ENCODE measurements at regions not wholly inside any gene's neighbourhood (a gene's known extent, or its start where the extent isn't known, plus 50 kb on each side); places are given as distances from the start of the nearest gene placed in this dataset.

GRCh38 chr14:99043756-99044155, 228.2 kb downstream of the BCL11B start:
- H3K4me1 Mint-ChIP-seq (ENCODE audit: low read depth): no peaks in the 10 kb centered on the region
- H3K4me3 Mint-ChIP-seq: no peak overlapping the region
- H3K9me3 Mint-ChIP-seq: peaks cover 10% of the 10 kb centered on the region

GRCh38 chr14:99047441-99048031, 224.5 kb downstream of the BCL11B start:
- H3K4me1 Mint-ChIP-seq (ENCODE audit: low read depth): no peaks in the 10 kb centered on the region
- DNase-seq (ENCODE audit: low spot score): no peak

More at GRCh38 chr14:99043756-99044155, 228.2 kb downstream of the BCL11B start:
- no peak for DNase-seq (ENCODE audit: low spot score)
- Mint-ChIP-seq H3K36me3 (ENCODE audit: low read depth) (no peaks in the 10 kb centered on the region), H3K27me3 (ENCODE audit: insufficient read depth) (peaks cover 4% of the 10 kb centered on the region), H3K27ac (no peak overlapping the region)
- intact Hi-C loops (cut with micrococcal nuclease): no loop called here

GRCh38 chr14:99050309-99050708, 221.7 kb downstream of the BCL11B start:
- no peak overlapping the region for H3K27ac Mint-ChIP-seq

More at GRCh38 chr14:99047441-99048031, 224.5 kb downstream of the BCL11B start:
- Mint-ChIP-seq H3K4me3 (no peak overlapping the region), H3K27ac (no peak overlapping the region), H3K36me3 (ENCODE audit: low read depth) (peaks cover under 1% of the 10 kb centered on the region), H3K9me3 (peaks cover 31% of the 10 kb centered on the region), H3K27me3 (ENCODE audit: insufficient read depth) (peaks cover 3% of the 10 kb centered on the region)
- intact Hi-C loops (cut with micrococcal nuclease): no loop called here

GRCh38 chr14:99052467-99052866, 219.5 kb downstream of the BCL11B start:
- peaks cover 5% of the 10 kb centered on the region for H3K36me3 Mint-ChIP-seq (ENCODE audit: low read depth)
- intact Hi-C loops (cut with micrococcal nuclease): loop anchor here (10.0 kb wide), 1 partner anchor 118 kb away; no protein-coding TSS in a partner anchor
- H3K4me3 Mint-ChIP-seq: no peak overlapping the region
- no peak overlapping the region for H3K27ac Mint-ChIP-seq
- H3K9me3 Mint-ChIP-seq: peaks cover 39% of the 10 kb centered on the region
- DNase-seq (ENCODE audit: low spot score): no peak
- H3K27me3 Mint-ChIP-seq (ENCODE audit: insufficient read depth): no peaks in the 10 kb centered on the region
- H3K4me1 Mint-ChIP-seq (ENCODE audit: low read depth): no peaks in the 10 kb centered on the region

More at GRCh38 chr14:99050309-99050708, 221.7 kb downstream of the BCL11B start:
- DNase-seq (ENCODE audit: low spot score): no peak
- H3K9me3 Mint-ChIP-seq: peaks cover 31% of the 10 kb centered on the region
- no peak overlapping the region for H3K4me3 Mint-ChIP-seq
- peaks cover 3% of the 10 kb centered on the region for H3K36me3 Mint-ChIP-seq (ENCODE audit: low read depth)
- H3K27me3 Mint-ChIP-seq (ENCODE audit: insufficient read depth): no peaks in the 10 kb centered on the region
- intact Hi-C loops (cut with micrococcal nuclease): loop anchor here (10.0 kb wide), 1 partner anchor 116 kb away; no protein-coding TSS in a partner anchor
- no peaks in the 10 kb centered on the region for H3K4me1 Mint-ChIP-seq (ENCODE audit: low read depth)

GRCh38 chr14:99055019-99055418, 217.0 kb downstream of the BCL11B start:
- intact Hi-C loops (cut with micrococcal nuclease): loop anchor here (10.0 kb wide), 1 partner anchor 120 kb away; no protein-coding TSS in a partner anchor
- no peaks in the 10 kb centered on the region for H3K27me3 Mint-ChIP-seq (ENCODE audit: insufficient read depth)
- DNase-seq (ENCODE audit: low spot score): no peak

GRCh38 chr14:99055816-99056215, 216.2 kb downstream of the BCL11B start:
- Mint-ChIP-seq H3K4me1 (ENCODE audit: low read depth) (no peaks in the 10 kb centered on the region), H3K27ac (no peak overlapping the region), H3K4me3 (no peak overlapping the region), H3K36me3 (ENCODE audit: low read depth) (peaks cover 5% of the 10 kb centered on the region), H3K27me3 (ENCODE audit: insufficient read depth) (no peaks in the 10 kb centered on the region), H3K9me3 (peaks cover 32% of the 10 kb centered on the region)
- peak; percentile 21 for DNase-seq (ENCODE audit: low spot score)
- intact Hi-C loops (cut with micrococcal nuclease): loop anchor here (10.0 kb wide), 1 partner anchor 121 kb away; no protein-coding TSS in a partner anchor

More at GRCh38 chr14:99055019-99055418, 217.0 kb downstream of the BCL11B start:
- no peak overlapping the region for H3K27ac Mint-ChIP-seq
- H3K4me1 Mint-ChIP-seq (ENCODE audit: low read depth): no peaks in the 10 kb centered on the region
- H3K4me3 Mint-ChIP-seq: no peak overlapping the region
- peaks cover 39% of the 10 kb centered on the region for H3K9me3 Mint-ChIP-seq
- peaks cover 5% of the 10 kb centered on the region for H3K36me3 Mint-ChIP-seq (ENCODE audit: low read depth)

- no peaks in the 10 kb centered on the region for H3K4me1 Mint-ChIP-seq (ENCODE audit: low read depth)
- intact Hi-C loops (cut with micrococcal nuclease): loop anchor here (10.0 kb wide), 1 partner anchor 123 kb away; no protein-coding TSS in a partner anchor
- H3K9me3 Mint-ChIP-seq: peaks cover 17% of the 10 kb centered on the region
- peaks cover 4% of the 10 kb centered on the region for H3K36me3 Mint-ChIP-seq (ENCODE audit: low read depth)
- H3K27me3 Mint-ChIP-seq (ENCODE audit: insufficient read depth): no peaks in the 10 kb centered on the region
- H3K4me3 Mint-ChIP-seq: no peak overlapping the region
- DNase-seq (ENCODE audit: low spot score): no peak
- H3K27ac Mint-ChIP-seq: no peak overlapping the region
These were observed 214.4 kb downstream of the BCL11B start for GRCh38 chr14:99057576-99058083.

- no peaks in the 10 kb centered on the region for H3K27me3 Mint-ChIP-seq (ENCODE audit: insufficient read depth)
- H3K27ac Mint-ChIP-seq: no peak overlapping the region
- no peaks in the 10 kb centered on the region for H3K4me1 Mint-ChIP-seq (ENCODE audit: low read depth)
- no peak for DNase-seq (ENCODE audit: low spot score)
- H3K9me3 Mint-ChIP-seq: peaks cover 12% of the 10 kb centered on the region
- H3K4me3 Mint-ChIP-seq: no peak overlapping the region
- peaks cover 4% of the 10 kb centered on the region for H3K36me3 Mint-ChIP-seq (ENCODE audit: low read depth)
- intact Hi-C loops (cut with micrococcal nuclease): loop anchor here (10.0 kb wide), 1 partner anchor 124 kb away; no protein-coding TSS in a partner anchor
These were observed 213.5 kb downstream of the BCL11B start for GRCh38 chr14:99058542-99058941.

- Mint-ChIP-seq H3K27ac (no peak overlapping the region), H3K4me3 (no peak overlapping the region), H3K9me3 (peaks cover under 1% of the 10 kb centered on the region), H3K4me1 (ENCODE audit: low read depth) (no peaks in the 10 kb centered on the region), H3K27me3 (ENCODE audit: insufficient read depth) (no peaks in the 10 kb centered on the region), H3K36me3 (ENCODE audit: low read depth) (no peaks in the 10 kb centered on the region)
- intact Hi-C loops (cut with micrococcal nuclease): no loop called here
- DNase-seq (ENCODE audit: low spot score): no peak
These were observed 209.8 kb downstream of the BCL11B start for GRCh38 chr14:99062216-99062615.

- no peaks in the 10 kb centered on the region for H3K9me3 Mint-ChIP-seq
- no peak for DNase-seq (ENCODE audit: low spot score)
- no peaks in the 10 kb centered on the region for H3K27me3 Mint-ChIP-seq (ENCODE audit: insufficient read depth)
- H3K4me3 Mint-ChIP-seq: no peak overlapping the region
- no peaks in the 10 kb centered on the region for H3K36me3 Mint-ChIP-seq (ENCODE audit: low read depth)
- H3K27ac Mint-ChIP-seq: no peak overlapping the region
- no peaks in the 10 kb centered on the region for H3K4me1 Mint-ChIP-seq (ENCODE audit: low read depth)
- intact Hi-C loops (cut with micrococcal nuclease): no loop called here
These were observed 209.1 kb downstream of the BCL11B start for GRCh38 chr14:99062772-99063418.

GRCh38 chr14:99063620-99064225, 208.3 kb downstream of the BCL11B start:
- no peaks in the 10 kb centered on the region for H3K9me3 Mint-ChIP-seq
- intact Hi-C loops (cut with micrococcal nuclease): no loop called here
- H3K4me1 Mint-ChIP-seq (ENCODE audit: low read depth): no peaks in the 10 kb centered on the region
- H3K27ac Mint-ChIP-seq: no peak overlapping the region
- H3K27me3 Mint-ChIP-seq (ENCODE audit: insufficient read depth): no peaks in the 10 kb centered on the region
- DNase-seq (ENCODE audit: low spot score): no peak
- H3K36me3 Mint-ChIP-seq (ENCODE audit: low read depth): no peaks in the 10 kb centered on the region
- H3K4me3 Mint-ChIP-seq: no peak overlapping the region

GRCh38 chr14:99064262-99064954, 207.6 kb downstream of the BCL11B start:
- no peaks in the 10 kb centered on the region for H3K27me3 Mint-ChIP-seq (ENCODE audit: insufficient read depth)
- H3K36me3 Mint-ChIP-seq (ENCODE audit: low read depth): no peaks in the 10 kb centered on the region
- no peaks in the 10 kb centered on the region for H3K9me3 Mint-ChIP-seq
- no peak overlapping the region for H3K4me3 Mint-ChIP-seq
- intact Hi-C loops (cut with micrococcal nuclease): no loop called here
- DNase-seq (ENCODE audit: low spot score): no peak
- no peaks in the 10 kb centered on the region for H3K4me1 Mint-ChIP-seq (ENCODE audit: low read depth)
- H3K27ac Mint-ChIP-seq: no peak overlapping the region
